ENCODE measurements at regions not wholly inside any gene's neighbourhood (a gene's known extent, or its start where the extent isn't known, plus 50 kb on each side); places are given as distances from the start of the nearest gene placed in this dataset.
A peak's percentile ranks its signal among the peaks of the same experiment; 100 is the strongest.

GRCh38 chr7:12777257-12777656, 89.8 kb downstream of the ARL4A start:
- Histone ChIP-seq H3K9ac (ENCODE audit: low read depth in 1 of 2, low read length in 2 of 2) (no peak overlapping the region), H3K27me3 (ENCODE audit: control insufficient read depth in 1 of 2, insufficient read depth in 2 of 2, low read length in 2 of 2) (no peaks in the 10 kb centered on the region), H3K36me3 (ENCODE audit: control insufficient read depth in 1 of 2, insufficient read depth in 2 of 2, low read length in 2 of 2) (no peaks in the 10 kb centered on the region), H3K4me3 (ENCODE audit: low read depth in 1 of 2, low read length in 2 of 2) (no peak overlapping the region), H3K9me3 (ENCODE audit: control insufficient read depth in 1 of 2, low read length in 2 of 2) (no peaks in the 10 kb centered on the region), H3K4me1 (ENCODE audit: control insufficient read depth in 1 of 2, insufficient read depth in 2 of 2, low read length in 2 of 2) (peaks cover 0 to 1% of the 10 kb centered on the region in 2 donors), H3K27ac (ENCODE audit: low read depth, low read length) (no peak overlapping the region)

- Histone ChIP-seq H3K36me3 (ENCODE audit: control insufficient read depth in 1 of 2, insufficient read depth in 2 of 2, low read length in 2 of 2) (no peaks in the 10 kb centered on the region), H3K9me3 (ENCODE audit: control insufficient read depth in 1 of 2, low read length in 2 of 2) (no peaks in the 10 kb centered on the region), H3K4me1 (ENCODE audit: control insufficient read depth in 1 of 2, insufficient read depth in 2 of 2, low read length in 2 of 2) (peaks cover 0 to 3% of the 10 kb centered on the region in 2 donors), H3K4me3 (ENCODE audit: low read depth in 1 of 2, low read length in 2 of 2) (no peak overlapping the region), H3K27me3 (ENCODE audit: control insufficient read depth in 1 of 2, insufficient read depth in 2 of 2, low read length in 2 of 2) (no peaks in the 10 kb centered on the region), H3K27ac (ENCODE audit: low read depth, low read length) (no peak overlapping the region), H3K9ac (ENCODE audit: low read depth in 1 of 2, low read length in 2 of 2) (no peak overlapping the region)
Measured at GRCh38 chr7:12779947-12780346, 92.5 kb downstream of the ARL4A start.

DNA sequence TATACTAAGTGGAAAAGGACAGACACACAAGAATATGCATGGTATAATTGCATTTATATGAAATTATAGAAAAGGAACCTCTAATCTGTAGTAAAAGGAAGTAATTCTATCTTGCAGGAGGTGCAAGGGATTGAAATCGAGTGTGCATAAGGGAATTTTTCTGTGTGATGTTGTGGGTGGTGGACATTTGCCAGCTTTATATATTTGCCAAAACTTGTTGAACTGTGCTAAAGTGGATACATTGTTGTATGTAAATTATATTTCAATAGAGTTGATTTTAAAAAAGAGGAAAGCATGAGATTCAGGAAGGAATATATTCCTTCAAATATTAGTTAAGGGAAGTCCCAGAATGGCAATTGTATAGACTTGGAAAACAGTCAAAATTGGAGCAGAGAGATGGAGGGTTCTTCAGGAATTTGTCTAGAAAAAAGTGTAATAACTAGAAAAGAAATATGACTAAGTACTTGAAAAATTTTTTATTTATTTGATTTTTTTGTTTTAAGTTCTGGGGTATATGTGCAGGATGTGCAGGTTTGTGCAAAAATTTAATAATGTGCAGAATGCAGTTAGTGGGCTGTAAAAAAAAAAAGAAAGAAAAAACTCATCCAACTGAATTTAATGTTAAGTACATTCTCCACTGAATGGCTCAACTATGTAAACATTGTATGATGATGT, 96.1 kb downstream of the ARL4A start:
- H3K27me3 ChIP-seq (ENCODE audit: control insufficient read depth in 1 of 2, insufficient read depth in 2 of 2, low read length in 2 of 2): no peaks in the 10 kb centered on the region
- H3K36me3 ChIP-seq (ENCODE audit: control insufficient read depth in 1 of 2, insufficient read depth in 2 of 2, low read length in 2 of 2): no peaks in the 10 kb centered on the region
- no peak overlapping the region for H3K27ac ChIP-seq (ENCODE audit: low read depth, low read length)
- peaks cover 0 to 7% of the 10 kb centered on the region in 2 donors for H3K4me1 ChIP-seq (ENCODE audit: control insufficient read depth in 1 of 2, insufficient read depth in 2 of 2, low read length in 2 of 2)
- no peak overlapping the region for H3K4me3 ChIP-seq (ENCODE audit: low read depth in 1 of 2, low read length in 2 of 2)
- H3K9ac ChIP-seq (ENCODE audit: low read depth in 1 of 2, low read length in 2 of 2): no peak overlapping the region
- H3K9me3 ChIP-seq (ENCODE audit: control insufficient read depth in 1 of 2, low read length in 2 of 2): no peaks in the 10 kb centered on the region

DNA sequence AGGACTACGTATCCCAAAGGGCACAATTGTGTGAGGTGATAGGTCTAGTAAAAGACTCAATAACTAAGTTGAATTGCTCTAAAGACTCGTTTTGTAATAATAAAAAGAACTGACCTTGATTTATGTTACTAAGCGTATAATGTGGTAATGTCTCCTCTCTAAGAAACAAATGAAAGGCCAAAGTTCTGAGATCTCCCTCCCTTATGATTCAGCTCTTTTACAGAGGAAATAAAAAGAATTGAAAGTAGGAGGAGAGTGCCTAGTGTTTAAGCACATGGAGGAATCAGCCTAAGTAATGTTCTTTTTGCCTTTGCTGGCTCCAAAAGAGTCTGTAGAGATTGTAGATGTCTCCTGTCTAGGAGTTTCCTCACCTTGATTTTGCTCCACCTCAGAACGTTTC, 98.0 kb downstream of the ARL4A start:
- peak overlapping the region; percentile 55 for H3K27ac ChIP-seq (ENCODE audit: low read depth, low read length)
- no peaks in the 10 kb centered on the region for H3K27me3 ChIP-seq (ENCODE audit: control insufficient read depth in 1 of 2, insufficient read depth in 2 of 2, low read length in 2 of 2)
- peaks cover 0 to 7% of the 10 kb centered on the region in 2 donors for H3K4me1 ChIP-seq (ENCODE audit: control insufficient read depth in 1 of 2, insufficient read depth in 2 of 2, low read length in 2 of 2)
- H3K9ac ChIP-seq (ENCODE audit: low read depth in 1 of 2, low read length in 2 of 2): no peak overlapping the region
- no peaks in the 10 kb centered on the region for H3K36me3 ChIP-seq (ENCODE audit: control insufficient read depth in 1 of 2, insufficient read depth in 2 of 2, low read length in 2 of 2)
- H3K9me3 ChIP-seq (ENCODE audit: control insufficient read depth in 1 of 2, low read length in 2 of 2): no peaks in the 10 kb centered on the region
- no peak overlapping the region for H3K4me3 ChIP-seq (ENCODE audit: low read depth in 1 of 2, low read length in 2 of 2)

- Histone ChIP-seq H3K9ac (ENCODE audit: low read depth in 1 of 2, low read length in 2 of 2) (no peak overlapping the region), H3K9me3 (ENCODE audit: control insufficient read depth in 1 of 2, low read length in 2 of 2) (no peaks in the 10 kb centered on the region), H3K4me1 (ENCODE audit: control insufficient read depth in 1 of 2, insufficient read depth in 2 of 2, low read length in 2 of 2) (peaks cover 0 to 7% of the 10 kb centered on the region in 2 donors), H3K27me3 (ENCODE audit: control insufficient read depth in 1 of 2, insufficient read depth in 2 of 2, low read length in 2 of 2) (no peaks in the 10 kb centered on the region), H3K4me3 (ENCODE audit: low read depth in 1 of 2, low read length in 2 of 2) (no peak overlapping the region), H3K36me3 (ENCODE audit: control insufficient read depth in 1 of 2, insufficient read depth in 2 of 2, low read length in 2 of 2) (no peaks in the 10 kb centered on the region), H3K27ac (ENCODE audit: low read depth, low read length) (no peak overlapping the region)
Measured at GRCh38 chr7:12786494-12786893, 99.1 kb downstream of the ARL4A start.

DNA sequence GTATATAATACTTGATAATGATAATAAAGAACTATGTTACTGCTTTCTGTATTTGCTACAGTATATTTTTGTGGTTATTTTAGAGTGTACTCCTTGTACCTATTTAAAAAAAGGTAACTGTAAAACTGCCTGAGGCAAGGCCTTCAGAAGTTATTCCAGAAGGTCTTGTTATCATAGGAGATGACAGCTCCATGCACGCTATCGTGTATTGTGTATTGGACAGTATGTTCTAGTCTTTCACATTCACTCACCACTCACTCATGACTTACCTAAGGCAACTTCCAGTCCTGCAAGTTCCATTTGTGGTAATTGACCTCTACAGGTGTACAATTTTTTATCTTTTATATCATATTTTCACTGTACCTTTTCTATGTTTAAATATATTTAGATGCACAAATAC, 100.7 kb downstream of the ARL4A start:
- Histone ChIP-seq H3K4me3 (ENCODE audit: low read depth in 1 of 2, low read length in 2 of 2) (no peak overlapping the region), H3K36me3 (ENCODE audit: control insufficient read depth in 1 of 2, insufficient read depth in 2 of 2, low read length in 2 of 2) (no peaks in the 10 kb centered on the region), H3K4me1 (ENCODE audit: control insufficient read depth in 1 of 2, insufficient read depth in 2 of 2, low read length in 2 of 2) (peaks cover 0 to 7% of the 10 kb centered on the region in 2 donors), H3K27ac (ENCODE audit: low read depth, low read length) (no peak overlapping the region), H3K27me3 (ENCODE audit: control insufficient read depth in 1 of 2, insufficient read depth in 2 of 2, low read length in 2 of 2) (no peaks in the 10 kb centered on the region), H3K9me3 (ENCODE audit: control insufficient read depth in 1 of 2, low read length in 2 of 2) (no peaks in the 10 kb centered on the region), H3K9ac (ENCODE audit: low read depth in 1 of 2, low read length in 2 of 2) (no peak overlapping the region)

DNA sequence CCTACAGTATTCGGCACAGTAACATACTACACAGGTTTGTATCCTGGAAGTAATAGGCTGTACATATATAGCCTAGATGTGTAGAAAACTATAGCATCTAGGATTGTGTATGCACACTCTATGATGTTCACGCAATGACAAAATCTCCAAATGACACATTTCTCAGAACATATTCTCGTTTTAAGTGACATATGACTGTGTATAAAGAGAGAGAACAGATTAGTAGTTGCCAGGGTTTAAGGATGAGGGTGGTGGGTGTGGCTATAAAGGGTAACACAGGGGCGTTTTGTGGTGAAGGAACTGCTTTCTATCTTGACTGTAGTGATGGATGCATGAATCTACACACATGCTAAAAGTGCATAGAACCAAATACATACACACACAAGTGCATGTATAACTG, 101.2 kb downstream of the ARL4A start:
- H3K4me1 ChIP-seq (ENCODE audit: control insufficient read depth in 1 of 2, insufficient read depth in 2 of 2, low read length in 2 of 2): peaks cover 0 to 7% of the 10 kb centered on the region in 2 donors
- H3K36me3 ChIP-seq (ENCODE audit: control insufficient read depth in 1 of 2, insufficient read depth in 2 of 2, low read length in 2 of 2): no peaks in the 10 kb centered on the region
- no peaks in the 10 kb centered on the region for H3K27me3 ChIP-seq (ENCODE audit: control insufficient read depth in 1 of 2, insufficient read depth in 2 of 2, low read length in 2 of 2)
- H3K9me3 ChIP-seq (ENCODE audit: control insufficient read depth in 1 of 2, low read length in 2 of 2): no peaks in the 10 kb centered on the region
- no peak overlapping the region for H3K4me3 ChIP-seq (ENCODE audit: low read depth in 1 of 2, low read length in 2 of 2)
- H3K9ac ChIP-seq (ENCODE audit: low read depth in 1 of 2, low read length in 2 of 2): no peak overlapping the region
- no peak overlapping the region for H3K27ac ChIP-seq (ENCODE audit: low read depth, low read length)

- no peaks in the 10 kb centered on the region for H3K4me1 ChIP-seq (ENCODE audit: control insufficient read depth in 1 of 2, insufficient read depth in 2 of 2, low read length in 2 of 2)
- no peak overlapping the region for H3K9ac ChIP-seq (ENCODE audit: low read depth in 1 of 2, low read length in 2 of 2)
- H3K36me3 ChIP-seq (ENCODE audit: control insufficient read depth in 1 of 2, insufficient read depth in 2 of 2, low read length in 2 of 2): no peaks in the 10 kb centered on the region
- no peak overlapping the region for H3K27ac ChIP-seq (ENCODE audit: low read depth, low read length)
- H3K27me3 ChIP-seq (ENCODE audit: control insufficient read depth in 1 of 2, insufficient read depth in 2 of 2, low read length in 2 of 2): no peaks in the 10 kb centered on the region
- H3K9me3 ChIP-seq (ENCODE audit: control insufficient read depth in 1 of 2, low read length in 2 of 2): peaks cover 5 to 7% of the 10 kb centered on the region in 2 donors
- H3K4me3 ChIP-seq (ENCODE audit: low read depth in 1 of 2, low read length in 2 of 2): no peak overlapping the region
Measured at GRCh38 chr7:12794722-12795302, 107.4 kb downstream of the ARL4A start.

DNA sequence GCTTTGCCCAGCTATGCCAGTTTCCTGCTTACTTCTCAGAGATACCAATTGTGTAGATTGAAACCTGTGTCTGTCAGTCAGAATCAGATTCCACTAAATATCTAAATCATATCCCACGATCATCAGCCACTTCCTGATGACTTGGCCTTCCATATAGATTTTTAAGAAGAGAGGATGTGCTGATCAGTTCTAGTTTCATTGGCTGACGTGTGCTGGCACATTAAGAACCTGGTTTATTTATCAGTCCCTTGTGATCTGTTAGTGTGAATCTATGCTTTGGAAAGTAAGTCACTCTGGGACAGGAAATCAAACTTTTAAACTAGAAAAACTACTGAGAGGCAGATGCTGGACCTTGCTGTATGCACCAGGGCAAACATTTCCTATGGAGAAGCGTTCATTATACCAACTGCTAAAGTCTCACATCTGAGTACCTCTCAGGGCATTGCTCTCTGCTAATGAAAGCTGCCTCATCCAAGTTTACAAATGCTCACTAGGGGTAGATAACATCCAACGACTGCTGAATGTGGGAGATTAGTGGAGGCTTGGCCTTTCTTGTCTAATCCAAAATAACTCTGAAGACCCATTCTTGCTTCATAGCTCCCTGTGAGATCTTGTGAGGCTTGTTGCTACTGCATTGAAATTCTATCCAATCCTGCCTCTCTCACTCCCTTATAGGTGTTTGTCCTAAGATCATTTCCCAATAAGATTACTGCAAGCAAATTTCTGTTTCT, 109.1 kb downstream of the ARL4A start:
- H3K9me3 ChIP-seq (ENCODE audit: control insufficient read depth in 1 of 2, low read length in 2 of 2): peaks cover 5 to 7% of the 10 kb centered on the region in 2 donors

GRCh38 chr7:12800486-12800885, 113.1 kb downstream of the ARL4A start:
- no peaks in the 10 kb centered on the region for H3K9me3 ChIP-seq (ENCODE audit: control insufficient read depth in 1 of 2, low read length in 2 of 2)
- peaks cover 2 to 20% of the 10 kb centered on the region in 2 donors for H3K4me1 ChIP-seq (ENCODE audit: control insufficient read depth in 1 of 2, insufficient read depth in 2 of 2, low read length in 2 of 2)
- H3K36me3 ChIP-seq (ENCODE audit: control insufficient read depth in 1 of 2, insufficient read depth in 2 of 2, low read length in 2 of 2): no peaks in the 10 kb centered on the region
- H3K4me3 ChIP-seq (ENCODE audit: low read depth in 1 of 2, low read length in 2 of 2): no peak overlapping the region
- no peaks in the 10 kb centered on the region for H3K27me3 ChIP-seq (ENCODE audit: control insufficient read depth in 1 of 2, insufficient read depth in 2 of 2, low read length in 2 of 2)
- H3K27ac ChIP-seq (ENCODE audit: low read depth, low read length): no peak overlapping the region
- no peak overlapping the region for H3K9ac ChIP-seq (ENCODE audit: low read depth in 1 of 2, low read length in 2 of 2)

More for the DNA sequence above, 109.1 kb downstream of the ARL4A start:
- Histone ChIP-seq H3K36me3 (ENCODE audit: control insufficient read depth in 1 of 2, insufficient read depth in 2 of 2, low read length in 2 of 2) (no peaks in the 10 kb centered on the region), H3K27me3 (ENCODE audit: control insufficient read depth in 1 of 2, insufficient read depth in 2 of 2, low read length in 2 of 2) (no peaks in the 10 kb centered on the region), H3K4me3 (ENCODE audit: low read depth in 1 of 2, low read length in 2 of 2) (no peak overlapping the region), H3K4me1 (ENCODE audit: control insufficient read depth in 1 of 2, insufficient read depth in 2 of 2, low read length in 2 of 2) (peaks cover 0 to 11% of the 10 kb centered on the region in 2 donors), H3K9ac (ENCODE audit: low read depth in 1 of 2, low read length in 2 of 2) (no peak overlapping the region), H3K27ac (ENCODE audit: low read depth, low read length) (no peak overlapping the region)

All from duodenal mucosa (tissue), 2 donors.